ENCODE measurements at regions not wholly inside any gene's neighbourhood (a gene's known extent, or its start where the extent isn't known, plus 50 kb on each side); places are given as distances from the start of the nearest gene placed in this dataset.
A peak's percentile ranks its signal among the peaks of the same experiment; 100 is the strongest.

DNA sequence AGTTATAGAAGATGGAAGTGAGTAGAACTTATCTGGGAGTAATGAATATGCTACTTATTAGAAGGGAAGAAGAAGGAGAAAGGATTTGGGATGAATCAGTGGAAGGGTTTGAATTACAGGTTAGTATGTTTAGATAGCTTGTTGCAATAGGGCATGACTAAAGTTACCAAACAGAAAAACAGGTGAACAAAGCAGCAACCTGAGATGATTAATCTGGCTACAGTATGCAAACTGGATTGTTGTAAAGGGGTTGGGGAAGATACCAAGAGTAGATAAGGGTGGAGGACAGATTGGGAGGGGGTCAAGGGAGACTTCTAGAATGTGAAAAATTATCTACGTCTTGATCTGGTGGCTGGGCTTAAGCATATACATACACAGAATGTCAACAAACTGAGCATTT, 73.4 kb upstream of the CLEC14A start:
- DNase-seq: no peak
- H3K4me3 ChIP-seq: no peak overlapping the region
- peaks cover 0 to 3% of the 10 kb centered on the region in 2 donors for H3K9me3 ChIP-seq
- intact Hi-C loops (cut with DNase I): no loop called here
- TF ChIP-seq, protein P1, sequence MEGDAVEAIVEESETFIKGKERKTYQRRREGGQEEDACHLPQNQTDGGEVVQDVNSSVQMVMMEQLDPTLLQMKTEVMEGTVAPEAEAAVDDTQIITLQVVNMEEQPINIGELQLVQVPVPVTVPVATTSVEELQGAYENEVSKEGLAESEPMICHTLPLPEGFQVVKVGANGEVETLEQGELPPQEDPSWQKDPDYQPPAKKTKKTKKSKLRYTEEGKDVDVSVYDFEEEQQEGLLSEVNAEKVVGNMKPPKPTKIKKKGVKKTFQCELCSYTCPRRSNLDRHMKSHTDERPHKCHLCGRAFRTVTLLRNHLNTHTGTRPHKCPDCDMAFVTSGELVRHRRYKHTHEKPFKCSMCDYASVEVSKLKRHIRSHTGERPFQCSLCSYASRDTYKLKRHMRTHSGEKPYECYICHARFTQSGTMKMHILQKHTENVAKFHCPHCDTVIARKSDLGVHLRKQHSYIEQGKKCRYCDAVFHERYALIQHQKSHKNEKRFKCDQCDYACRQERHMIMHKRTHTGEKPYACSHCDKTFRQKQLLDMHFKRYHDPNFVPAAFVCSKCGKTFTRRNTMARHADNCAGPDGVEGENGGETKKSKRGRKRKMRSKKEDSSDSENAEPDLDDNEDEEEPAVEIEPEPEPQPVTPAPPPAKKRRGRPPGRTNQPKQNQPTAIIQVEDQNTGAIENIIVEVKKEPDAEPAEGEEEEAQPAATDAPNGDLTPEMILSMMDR (IDR thresholded peaks at IDR 0.05): no peak
- no peaks in the 10 kb centered on the region for H3K36me3 ChIP-seq
- H3K27me3 ChIP-seq: no peaks in the 10 kb centered on the region
- H3K27ac ChIP-seq: no peak overlapping the region
- no peaks in the 10 kb centered on the region for H3K4me1 ChIP-seq
- no peak for ATAC-seq

DNA sequence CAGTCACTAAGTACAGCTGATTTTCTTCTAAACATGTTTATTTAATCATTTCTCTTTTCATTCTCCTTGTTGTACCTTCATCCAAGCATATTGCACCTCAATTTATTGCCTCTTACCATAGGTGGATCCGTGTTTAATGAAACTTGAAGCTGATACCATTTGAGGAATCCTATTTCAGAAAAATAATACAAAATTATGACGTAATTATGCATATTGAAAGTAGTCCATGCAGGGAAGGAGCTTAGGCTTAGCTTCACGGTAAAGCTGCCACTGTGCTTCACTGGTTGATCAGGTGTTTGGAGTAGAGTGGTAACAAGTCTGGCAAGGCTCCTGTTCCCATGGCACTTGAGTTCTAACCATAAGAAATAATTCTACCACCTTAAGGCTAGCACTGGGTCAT, 61.0 kb upstream of the CLEC14A start:
- Histone ChIP-seq H3K9me3 (no peaks in the 10 kb centered on the region), H3K27me3 (no peaks in the 10 kb centered on the region), H3K27ac (no peak overlapping the region), H3K36me3 (no peaks in the 10 kb centered on the region), H3K4me3 (no peak overlapping the region), H3K4me1 (no peaks in the 10 kb centered on the region)
- TF ChIP-seq, protein P1 (IDR thresholded peaks at IDR 0.05): no peak
- DNase-seq: no peak
- ATAC-seq: no peak
- intact Hi-C loops (cut with DNase I): no loop called here

DNA sequence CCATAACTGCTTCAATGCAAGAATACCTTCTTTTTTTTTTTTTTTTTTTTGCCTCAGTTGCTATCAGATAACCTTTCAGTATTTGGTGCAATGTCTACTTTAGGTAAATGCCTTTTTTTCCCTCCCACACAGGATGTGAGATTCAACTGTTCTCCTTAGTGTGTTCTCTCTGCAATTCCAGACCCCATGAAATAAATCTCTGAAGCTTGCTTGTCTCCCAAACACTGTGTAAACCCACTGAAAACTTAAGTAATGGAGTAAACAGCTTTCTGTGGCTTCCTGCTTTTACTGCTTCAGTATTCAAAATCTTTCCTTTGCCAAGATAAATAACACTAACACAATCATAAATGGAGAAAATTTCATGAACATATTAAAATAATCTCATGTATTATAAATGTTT, 55.8 kb upstream of the CLEC14A start:
- H3K4me1 ChIP-seq: no peaks in the 10 kb centered on the region
- H3K27me3 ChIP-seq: no peaks in the 10 kb centered on the region
- H3K36me3 ChIP-seq: no peaks in the 10 kb centered on the region
- H3K9me3 ChIP-seq: no peaks in the 10 kb centered on the region
- ATAC-seq: no peak
- TF ChIP-seq, protein P1 (IDR thresholded peaks at IDR 0.05): no peak
- no peak overlapping the region for H3K4me3 ChIP-seq
- H3K27ac ChIP-seq: no peak overlapping the region
- intact Hi-C loops (cut with DNase I): no loop called here
- no peak for DNase-seq

DNA sequence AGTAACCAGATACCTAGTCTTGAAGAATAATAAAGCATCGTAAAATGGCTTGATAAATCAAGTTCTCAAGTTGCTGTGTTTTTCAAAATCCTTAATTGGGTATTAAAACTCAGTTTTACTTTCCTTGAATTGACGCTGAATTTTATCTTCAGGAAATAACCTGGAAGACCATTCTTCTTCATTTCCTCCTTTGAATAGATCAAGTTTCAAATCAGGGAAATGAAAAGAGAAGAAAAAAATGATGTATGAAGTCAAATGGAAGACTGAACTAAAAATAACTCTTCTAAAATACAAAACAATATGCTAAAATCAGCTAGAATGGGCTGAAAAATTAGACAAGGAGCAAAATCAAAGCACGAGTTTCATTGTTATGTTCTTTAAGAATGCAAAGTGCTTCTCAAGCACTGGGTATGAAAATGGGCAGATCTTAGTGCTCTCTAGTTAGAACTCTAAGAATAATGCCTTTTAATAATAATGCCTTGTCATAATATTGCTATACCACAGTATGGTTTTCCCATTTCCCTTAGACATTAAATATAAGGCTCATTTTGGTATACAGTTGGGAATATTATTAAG, 54.6 kb upstream of the CLEC14A start:
- DNase-seq (no peak), ATAC-seq (no peak)
- Histone ChIP-seq H3K36me3 (no peaks in the 10 kb centered on the region), H3K4me1 (no peaks in the 10 kb centered on the region), H3K9me3 (peaks cover 0 to 2% of the 10 kb centered on the region in 2 donors), H3K4me3 (no peak overlapping the region), H3K27me3 (no peaks in the 10 kb centered on the region), H3K27ac (peak overlapping the region in 1 of 2 donors; percentile 16)
- intact Hi-C loops (cut with DNase I): no loop called here
- TF ChIP-seq, protein P1 (IDR thresholded peaks at IDR 0.05): no peak

DNA sequence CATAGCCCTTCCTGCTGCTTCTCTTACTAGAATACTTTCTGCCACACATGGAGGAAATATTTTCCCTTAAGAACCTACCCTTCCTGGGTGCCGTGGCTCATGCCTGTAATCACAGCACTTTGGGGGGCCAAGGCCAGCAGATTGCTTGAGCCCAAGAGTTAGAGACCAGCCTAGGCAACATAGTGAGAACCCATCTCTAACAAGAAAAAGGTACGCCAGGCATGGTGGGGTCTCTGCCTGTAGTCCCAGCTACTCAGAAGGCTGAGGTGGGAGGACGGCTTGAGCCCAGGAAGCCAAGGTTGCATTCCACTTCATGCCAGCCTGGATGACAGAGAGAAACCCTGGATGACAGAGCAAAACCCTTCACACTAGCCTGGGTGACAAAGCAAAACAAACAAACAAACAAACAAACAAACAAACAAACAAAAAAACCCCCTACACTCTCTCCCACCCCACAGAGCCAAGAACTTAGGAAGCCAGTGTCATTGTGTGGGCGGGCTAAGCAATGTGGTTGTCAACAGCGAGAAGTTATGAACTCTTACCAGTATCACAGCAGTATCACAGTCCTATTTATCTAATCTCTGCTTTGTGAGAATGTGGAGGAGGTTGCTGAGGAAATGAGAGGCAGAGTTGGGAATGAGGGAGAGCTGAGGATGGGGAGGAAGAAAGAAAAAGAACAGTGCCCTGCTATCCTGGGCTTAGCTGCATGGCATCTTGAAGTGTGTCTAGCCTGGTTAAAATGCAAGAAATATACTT, 53.8 kb upstream of the CLEC14A start:
- Histone ChIP-seq H3K27ac (peak overlapping the region in 1 of 2 donors; percentile 16), H3K27me3 (no peaks in the 10 kb centered on the region), H3K4me3 (no peak overlapping the region), H3K9me3 (peaks cover 0 to 4% of the 10 kb centered on the region in 2 donors), H3K4me1 (no peaks in the 10 kb centered on the region), H3K36me3 (no peaks in the 10 kb centered on the region)
- DNase-seq (peak in 1 of 4 donors; percentile 5), ATAC-seq (no peak)
- TF ChIP-seq, protein P1 (IDR thresholded peaks at IDR 0.05): no peak
- intact Hi-C loops (cut with DNase I): no loop called here

Data from left lung (tissue), 4 donors.